ENCODE measurements at regions not wholly inside any gene's neighbourhood (a gene's known extent, or its start where the extent isn't known, plus 50 kb on each side); places are given as distances from the start of the nearest gene placed in this dataset.

DNA sequence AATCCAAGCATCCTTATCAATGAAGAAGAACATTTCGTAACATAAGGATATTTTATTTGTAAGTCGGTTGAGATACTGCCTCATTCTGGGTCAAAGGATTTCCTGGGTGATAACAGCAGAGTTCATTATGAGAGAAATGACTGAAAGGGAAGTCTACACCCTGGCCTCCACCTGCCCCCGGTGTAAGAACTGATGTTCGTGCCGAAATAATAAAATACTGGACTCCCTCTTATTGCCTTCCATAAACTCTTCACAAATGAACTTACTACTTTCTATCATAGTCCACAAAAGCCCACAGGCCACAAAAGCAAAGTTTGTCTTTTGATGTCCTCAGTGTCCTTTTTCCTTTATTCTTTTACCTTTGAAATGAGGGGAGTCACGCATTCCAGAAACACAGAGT is 174.4 kb downstream of the SERPINI1 start:
- CTCF ChIA-PET: no interaction called here
- Mint-ChIP-seq H3K9me3 (no peaks in the 10 kb centered on the region), H3K4me3 (no peak overlapping the region), H3K27me3 (peaks cover 6% of the 10 kb centered on the region), H3K4me1 (no peaks in the 10 kb centered on the region), H3K36me3 (ENCODE audit: low read depth) (no peaks in the 10 kb centered on the region), H3K27ac (no peak overlapping the region)
- DNase-seq (no peak), ATAC-seq (ENCODE audit: low read depth) (no peak)
- TF ChIP-seq CTCF (IDR thresholded peaks at IDR 0.05): no peak
- POLR2A ChIA-PET: no interaction called here
- intact Hi-C loops (cut with micrococcal nuclease): no loop called here

- ChIA-PET CTCF (no interaction called here), POLR2A (no interaction called here)
- H3K9me3 Mint-ChIP-seq: no peaks in the 10 kb centered on the region
- no peak for ATAC-seq (ENCODE audit: low read depth)
- no peaks in the 10 kb centered on the region for H3K4me1 Mint-ChIP-seq
- TF ChIP-seq CTCF (IDR thresholded peaks at IDR 0.05): no peak
- DNase-seq: no peak
- H3K27ac Mint-ChIP-seq: no peak overlapping the region
- H3K27me3 Mint-ChIP-seq: peaks cover 6% of the 10 kb centered on the region
- no peak overlapping the region for H3K4me3 Mint-ChIP-seq
- intact Hi-C loops (cut with micrococcal nuclease): no loop called here
- no peaks in the 10 kb centered on the region for H3K36me3 Mint-ChIP-seq (ENCODE audit: low read depth)
Measured at GRCh38 chr3:167909504-167909896, 174.0 kb downstream of the SERPINI1 start.

- no peak for ATAC-seq (ENCODE audit: low read depth)
- H3K4me1 Mint-ChIP-seq: no peaks in the 10 kb centered on the region
- DNase-seq: no peak
- H3K36me3 Mint-ChIP-seq (ENCODE audit: low read depth): no peaks in the 10 kb centered on the region
- H3K27me3 Mint-ChIP-seq: peaks cover 6% of the 10 kb centered on the region
- no peak overlapping the region for H3K27ac Mint-ChIP-seq
- no peak overlapping the region for H3K4me3 Mint-ChIP-seq
- POLR2A ChIA-PET: no interaction called here
- no peaks in the 10 kb centered on the region for H3K9me3 Mint-ChIP-seq
- no peak for TF ChIP-seq CTCF (IDR thresholded peaks at IDR 0.05)
- intact Hi-C loops (cut with micrococcal nuclease): no loop called here
- CTCF ChIA-PET: no interaction called here
Measured at GRCh38 chr3:167908746-167909503, 173.4 kb downstream of the SERPINI1 start.

DNA sequence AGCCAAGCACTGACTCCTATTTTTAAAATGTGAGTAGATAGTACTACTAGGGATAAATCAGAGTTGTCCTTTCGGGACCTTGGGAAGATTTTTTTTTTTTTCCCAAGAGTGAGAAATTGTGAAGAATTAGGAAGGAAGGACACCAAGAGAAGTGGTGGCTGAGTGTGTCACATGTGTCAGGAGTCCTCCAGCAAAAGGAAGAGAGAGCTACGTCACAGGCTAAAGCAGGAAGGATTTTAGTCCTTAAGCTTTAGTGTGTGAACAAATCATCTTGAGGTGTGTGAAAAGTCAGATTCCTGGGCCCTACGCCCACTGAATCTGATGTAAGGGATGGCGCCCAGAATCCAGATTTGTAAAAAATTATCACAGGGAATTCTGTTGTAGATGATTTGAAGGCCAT is 172.7 kb downstream of the SERPINI1 start:
- Mint-ChIP-seq H3K36me3 (ENCODE audit: low read depth) (no peaks in the 10 kb centered on the region), H3K9me3 (no peaks in the 10 kb centered on the region)

GRCh38 chr3:167901138-167901537 is 165.6 kb downstream of the SERPINI1 start:
- H3K9me3 Mint-ChIP-seq: no peaks in the 10 kb centered on the region

More for the DNA sequence above, 172.7 kb downstream of the SERPINI1 start:
- DNase-seq (no peak), ATAC-seq (ENCODE audit: low read depth) (no peak)
- H3K4me1 Mint-ChIP-seq: no peaks in the 10 kb centered on the region
- ChIA-PET CTCF (no interaction called here), POLR2A (no interaction called here)
- H3K27me3 Mint-ChIP-seq: peaks cover 10% of the 10 kb centered on the region
- TF ChIP-seq CTCF (IDR thresholded peaks at IDR 0.05): no peak
- H3K4me3 Mint-ChIP-seq: no peak overlapping the region
- no peak overlapping the region for H3K27ac Mint-ChIP-seq
- intact Hi-C loops (cut with micrococcal nuclease): no loop called here

More at GRCh38 chr3:167901138-167901537, 165.6 kb downstream of the SERPINI1 start:
- CTCF ChIA-PET: no interaction called here
- DNase-seq: no peak
- TF ChIP-seq CTCF (IDR thresholded peaks at IDR 0.05): no peak
- no peaks in the 10 kb centered on the region for H3K4me1 Mint-ChIP-seq
- ATAC-seq (ENCODE audit: low read depth): no peak
- H3K27me3 Mint-ChIP-seq: peaks cover 5% of the 10 kb centered on the region
- no peak overlapping the region for H3K4me3 Mint-ChIP-seq
- POLR2A ChIA-PET: no interaction called here
- intact Hi-C loops (cut with micrococcal nuclease): no loop called here
- no peak overlapping the region for H3K27ac Mint-ChIP-seq
- no peaks in the 10 kb centered on the region for H3K36me3 Mint-ChIP-seq (ENCODE audit: low read depth)

Measured in activated B cell treated with CpG ODN at 0.5 μM for 24 hours (primary cell).